CD4-positive, alpha-beta T cell treated with Interleukin-12 subunit alpha and Interleukin-12 subunit beta, for 1 hour (primary cell): ENCODE measurements at regions not wholly inside any gene's neighbourhood (a gene's known extent, or its start where the extent isn't known, plus 50 kb on each side); places are given as distances from the start of the nearest gene placed in this dataset.
"Not testable (repeated sequence)": the region's sequence is repeated elsewhere in the genome, so short reads cannot be mapped to it uniquely, and the experiment has no call there.

Experiments
- DNase-seq: peaks from one replicate; pipeline ENCODE4 v3.0.0-alpha.2; 2020

GRCh38 chr2:88802026-88802425 lies 110.6 kb downstream of the RPIA start:
- not testable (repeated sequence) for DNase-seq

- DNase-seq: no peak
Observed at GRCh38 chr2:88807237-88807962, 115.9 kb downstream of the RPIA start.

GRCh38 chr2:88808083-88808482 lies 116.6 kb downstream of the RPIA start:
- no peak for DNase-seq

GRCh38 chr2:88808652-88809051 lies 117.2 kb downstream of the RPIA start:
- DNase-seq: no peak

- DNase-seq: no peak
Observed at GRCh38 chr2:88809216-88809615, 117.7 kb downstream of the RPIA start.

GRCh38 chr2:88810017-88810416 lies 118.5 kb downstream of the RPIA start:
- no peak for DNase-seq

- DNase-seq: no peak
Observed at GRCh38 chr2:88810488-88810887, 119.0 kb downstream of the RPIA start.

- DNase-seq: no peak
Observed at GRCh38 chr2:88811233-88811632, 119.8 kb downstream of the RPIA start.

GRCh38 chr2:88811681-88812080 lies 120.2 kb downstream of the RPIA start:
- no peak for DNase-seq

- DNase-seq: no peak
Observed at GRCh38 chr2:88813612-88814011, 122.1 kb downstream of the RPIA start.

GRCh38 chr2:88815282-88815681 lies 123.8 kb downstream of the RPIA start:
- DNase-seq: no peak

GRCh38 chr2:88815697-88816096 lies 124.2 kb downstream of the RPIA start:
- no peak for DNase-seq

GRCh38 chr2:88818381-88818780 lies 126.9 kb downstream of the RPIA start:
- no peak for DNase-seq

GRCh38 chr2:88824951-88825350 lies 133.5 kb downstream of the RPIA start:
- no peak for DNase-seq

GRCh38 chr2:88826399-88826798 lies 134.9 kb downstream of the RPIA start:
- no peak for DNase-seq

- DNase-seq: no peak
Observed at GRCh38 chr2:88827821-88828220, 136.3 kb downstream of the RPIA start.

GRCh38 chr2:88828397-88829137 lies 137.1 kb downstream of the RPIA start:
- no peak for DNase-seq

GRCh38 chr2:88829607-88830463 lies 138.4 kb downstream of the RPIA start:
- DNase-seq: no peak

GRCh38 chr2:88831071-88831791 lies 139.8 kb downstream of the RPIA start:
- DNase-seq: no peak

GRCh38 chr2:88831792-88832248 lies 140.3 kb downstream of the RPIA start:
- DNase-seq: peak; percentile 14

GRCh38 chr2:88832311-88832991 lies 141.0 kb downstream of the RPIA start:
- no peak for DNase-seq

- no peak for DNase-seq
Observed at GRCh38 chr2:88832992-88833389, 141.5 kb downstream of the RPIA start.
